Fibroblast of villous mesenchyme (primary cell): ENCODE measurements at regions not wholly inside any gene's neighbourhood (a gene's known extent, or its start where the extent isn't known, plus 50 kb on each side); places are given as distances from the start of the nearest gene placed in this dataset.

ENCODE experiments used
- DNase-seq: peaks from one replicate; pipeline ENCODE4 v3.0.0-alpha.2; 2010; ENCODE audit warnings: low read depth
- H3K4me3 ChIP-seq: 2 replicates; pipeline ENCODE4 v1.5.1; 2011; ENCODE audit warnings: low read depth, mild to moderate bottlenecking, low read length
- CTCF ChIP-seq: IDR thresholded peaks from 2 replicates; pipeline ENCODE4 v1.5.1; 2012; ENCODE audit warnings: low read depth, mild to moderate bottlenecking, low read length; ENCODE audit not compliant: insufficient read depth

GRCh38 chr11:72497731-72498130 lies 63.4 kb upstream of the CLPB start:
- H3K4me3 ChIP-seq: no peak overlapping the region
- no peak for DNase-seq
- TF ChIP-seq CTCF: no peak

GRCh38 chr11:72494109-72494429 lies 59.7 kb upstream of the CLPB start:
- H3K4me3 ChIP-seq: no peak overlapping the region
- TF ChIP-seq CTCF: no peak
- no peak for DNase-seq

GRCh38 chr11:72493426-72494108 lies 59.2 kb upstream of the CLPB start:
- no peak overlapping the region for H3K4me3 ChIP-seq
- TF ChIP-seq CTCF: peak; percentile 24
- peak; percentile 65 for DNase-seq

GRCh38 chr11:72491001-72491400 lies 56.7 kb upstream of the CLPB start:
- DNase-seq: peak; percentile 37
- TF ChIP-seq CTCF: no peak

More at GRCh38 chr11:72491001-72491400, 56.7 kb upstream of the CLPB start:
- no peak overlapping the region for H3K4me3 ChIP-seq
